ENCODE measurements at regions not wholly inside any gene's neighbourhood (a gene's known extent, or its start where the extent isn't known, plus 50 kb on each side); places are given as distances from the start of the nearest gene placed in this dataset.
"Not testable (repeated sequence)": the region's sequence is repeated elsewhere in the genome, so short reads cannot be mapped to it uniquely, and the experiment has no call there.

- DNase-seq, result no peak
Observed at GRCh38 chr15:36430726-36431265, 148.6 kb upstream of the CDIN1 start.

GRCh38 chr15:36432161-36432560 lies 147.3 kb upstream of the CDIN1 start:
- no peak for DNase-seq

- DNase-seq, result no peak
Observed at GRCh38 chr15:36434177-36434576, 145.2 kb upstream of the CDIN1 start.

- DNase-seq, result no peak
Observed at GRCh38 chr15:36438499-36438898, 140.9 kb upstream of the CDIN1 start.

GRCh38 chr15:36447373-36447772 lies 132.1 kb upstream of the CDIN1 start:
- DNase-seq, result no peak

- DNase-seq, result no peak
Observed at GRCh38 chr15:36448418-36448817, 131.0 kb upstream of the CDIN1 start.

- DNase-seq, result no peak
Observed at GRCh38 chr15:36449084-36449661, 130.3 kb upstream of the CDIN1 start.

GRCh38 chr15:36449662-36450145 lies 129.7 kb upstream of the CDIN1 start:
- no peak for DNase-seq

GRCh38 chr15:36454244-36454643 lies 125.2 kb upstream of the CDIN1 start:
- DNase-seq, result not testable (repeated sequence)

- no peak for DNase-seq
Observed at GRCh38 chr15:36458411-36458810, 121.0 kb upstream of the CDIN1 start.

- DNase-seq, result no peak
Observed at GRCh38 chr15:36465304-36465703, 114.1 kb upstream of the CDIN1 start.

- DNase-seq, result no peak
Observed at GRCh38 chr15:36468746-36469145, 110.7 kb upstream of the CDIN1 start.

- no peak for DNase-seq
Observed at GRCh38 chr15:36469311-36469966, 110.0 kb upstream of the CDIN1 start.

- DNase-seq, result no peak
Observed at GRCh38 chr15:36472672-36473071, 106.8 kb upstream of the CDIN1 start.

GRCh38 chr15:36478561-36478960 lies 100.9 kb upstream of the CDIN1 start:
- no peak for DNase-seq

GRCh38 chr15:36479200-36479896 lies 100.1 kb upstream of the CDIN1 start:
- DNase-seq, result no peak

- DNase-seq, result no peak
Observed at GRCh38 chr15:36481156-36481555, 98.3 kb upstream of the CDIN1 start.

GRCh38 chr15:36483409-36483808 lies 96.0 kb upstream of the CDIN1 start:
- DNase-seq, result no peak

- DNase-seq, result no peak
Observed at GRCh38 chr15:36484038-36484778, 95.2 kb upstream of the CDIN1 start.

GRCh38 chr15:36491912-36492311 lies 87.5 kb upstream of the CDIN1 start:
- no peak for DNase-seq

GRCh38 chr15:36495456-36495991 lies 83.9 kb upstream of the CDIN1 start:
- no peak for DNase-seq

- DNase-seq, result no peak
Observed at GRCh38 chr15:36497901-36498300, 81.5 kb upstream of the CDIN1 start.

GRCh38 chr15:36498401-36498800 lies 81.0 kb upstream of the CDIN1 start:
- no peak for DNase-seq
